GM12878 (cell line): ENCODE measurements at regions not wholly inside any gene's neighbourhood (a gene's known extent, or its start where the extent isn't known, plus 50 kb on each side); places are given as distances from the start of the nearest gene placed in this dataset.

ENCODE experiments used
- ATAC-seq: fragments of 200-7000 bp; cut with Tn5 transposase; 3 replicates; pipeline ENCODE4 v1.9.1; 2020; ENCODE audit warnings: mild to moderate bottlenecking, moderate library complexity
- BruUV-seq: library from RNA; stranded (reverse); fragments of 400-500 nt; replicated peaks from 2 replicates; lab custom pipeline; 2021; lab: Mats Ljungman, UMichigan
- CTCF ChIA-PET: fragments of 300-600 bp; sonication (Branson Sonifier 250); formaldehyde crosslinking; extraction: SDS; loops from one replicate; lab custom pipeline; 2021; ENCODE audit warnings: inconsistent platforms; lab: Yijun Ruan, JAX
- POLR2A ChIA-PET: fragments of 350-600 bp; formaldehyde crosslinking; extraction: SDS; loops from one replicate; lab custom pipeline; 2021; ENCODE audit warnings: inconsistent platforms; lab: Charles Lee
- RAD21 ChIA-PET: fragments of 300-600 bp; sonication (Branson Sonifier 250); formaldehyde crosslinking; loops from one replicate; lab custom pipeline; 2023; ENCODE audit warnings: antibody characterized with exemption; ENCODE audit not compliant: unreplicated experiment; lab: Charles Lee
- SMC1A ChIA-PET: fragments of 300-600 bp; sonication (Branson Sonifier 250); formaldehyde crosslinking; loops from one replicate; lab custom pipeline; 2023; ENCODE audit not compliant: unreplicated experiment, uncharacterized antibody; lab: Charles Lee
- DNase-seq: peaks from one replicate; pipeline ENCODE4 v3.0.0-alpha.2; 2011; ENCODE audit warnings: low read depth, low spot score
- FAIRE-seq: peaks from 3 replicates; lab custom pipeline; 2011; peaks lifted over from hg19 to GRCh38; lab: Jason Lieb, UNC
- H2AFZ ChIP-seq: 2 replicates; pipeline ENCODE4 v1.6.0; 2011; ENCODE audit warnings: low read depth, low read length, control low read depth; ENCODE audit not compliant: control insufficient read depth
- H3K27ac ChIP-seq: 2 replicates; pipeline ENCODE4 v1.5.1; 2011; ENCODE audit warnings: control low read depth; ENCODE audit not compliant: control insufficient read depth, insufficient read depth
- H3K27me3 ChIP-seq, 2 experiments: replicated peaks in 1 of 2; 2 replicates each; pipeline versions ENCODE4 v1.6.0 to v1.6.1; 2011; ENCODE audit warnings: low read length in 1 of 2; ENCODE audit not compliant: control insufficient read depth in 2 of 2, insufficient read depth in 2 of 2
- H3K36me3 ChIP-seq, 2 experiments: 2 replicates each; pipeline ENCODE4 v1.5.1; 2011; ENCODE audit warnings: low read length in 1 of 2; ENCODE audit not compliant: control insufficient read depth in 2 of 2, insufficient read depth in 2 of 2
- H3K4me1 ChIP-seq: 2 replicates; pipeline ENCODE4 v1.6.1; 2011; ENCODE audit warnings: mild to moderate bottlenecking, low read length, moderate library complexity, mixed read lengths; ENCODE audit not compliant: control insufficient read depth, insufficient read depth
- H3K4me2 ChIP-seq: 2 replicates; pipeline ENCODE4 v1.6.0; 2011; ENCODE audit warnings: control low read depth; ENCODE audit not compliant: control insufficient read depth, insufficient read depth
- H3K4me3 ChIP-seq: fragments of 200-600 bp; sonication (generic); 2 replicates; pipeline ENCODE4 v1.5.1; 2016
- H3K79me2 ChIP-seq: 2 replicates; pipeline ENCODE4 v1.6.0; 2011; ENCODE audit warnings: low read length; ENCODE audit not compliant: control insufficient read depth, insufficient read depth
- H3K9ac ChIP-seq: 2 replicates; pipeline ENCODE4 v1.8.0; 2011; ENCODE audit warnings: low read length, control low read depth, mixed read lengths; ENCODE audit not compliant: control insufficient read depth, insufficient read depth
- H3K9me3 ChIP-seq: replicated peaks from 3 replicates; pipeline ENCODE4 v1.5.1; 2011; ENCODE audit warnings: mild to moderate bottlenecking, low read length; ENCODE audit not compliant: control insufficient read depth, insufficient read depth
- H4K20me1 ChIP-seq: 2 replicates; pipeline ENCODE4 v1.6.0; 2011; ENCODE audit not compliant: control insufficient read depth, insufficient read depth
- ESRRA ChIP-seq: IDR thresholded peaks from 2 replicates; pipeline ENCODE4 v1.6.1; 2012; ENCODE audit warnings: mild to moderate bottlenecking, low read length, improper control_type of control experiment
- HDAC2 ChIP-seq: fragments of 200-600 bp; sonication (generic); IDR thresholded peaks from 2 replicates; pipeline ENCODE4 v1.6.1; 2017
- JUND ChIP-seq: IDR thresholded peaks from 2 replicates; pipeline ENCODE4 v1.6.1; 2012; ENCODE audit warnings: low read depth, mild to moderate bottlenecking, low read length, improper control_type of control experiment, moderate library complexity
- MEF2A ChIP-seq: IDR thresholded peaks from 2 replicates; pipeline ENCODE4 v1.6.1; 2011; ENCODE audit warnings: low read depth, mild to moderate bottlenecking, low read length, moderate library complexity; ENCODE audit not compliant: insufficient read depth
- MEF2B ChIP-seq: fragments of 450-650 bp; IDR thresholded peaks from 2 replicates; pipeline ENCODE4 v1.6.1; 2018; ENCODE audit warnings: mild to moderate bottlenecking, moderate library complexity; ENCODE audit not compliant: partially characterized antibody, poor library complexity, severe bottlenecking
- NBN ChIP-seq: fragments of 450-650 bp; IDR thresholded peaks from 2 replicates; pipeline ENCODE4 v1.6.1; 2016
- SMAD1 ChIP-seq: fragments of 450-650 bp; IDR thresholded peaks from 2 replicates; pipeline ENCODE4 v1.6.1; 2018; ENCODE audit warnings: mild to moderate bottlenecking, low read depth; ENCODE audit not compliant: partially characterized antibody
- ZNF274 ChIP-seq: IDR thresholded peaks from one replicate; pipeline ENCODE4 v1.8.0; 2011; ENCODE audit not compliant: insufficient read length, insufficient read depth
- WGBS: methylation state at CpG from one replicate; pipeline ENCODE4 v1.1.6; 2016; ENCODE audit warnings: low lambda C conversion rate; ENCODE audit not compliant: insufficient replicate concordance, insufficient coverage; ENCODE audit errors: missing lambda C conversion rate; 5-methylcytosine and 5-hydroxymethylcytosine counted together
- in situ Hi-C: fragments of 300-500 bp; cut with MboI; formaldehyde crosslinking; loops from 9 replicates; pipeline ENCODE4 v1.14.3; 2018; ENCODE audit warnings: mixed read lengths
- intact Hi-C: fragments of 100-400 bp; cut with micrococcal nuclease; formaldehyde crosslinking; loops from one replicate; pipeline ENCODE4 v1.14.2; 2022; ENCODE audit not compliant: unreplicated experiment
- TF ChIP-seq, protein P1 (sequence below): fragments of 150-350 bp; IDR thresholded peaks from 2 replicates; pipeline ENCODE4 v1.6.1; 2014; ENCODE audit warnings: mild to moderate bottlenecking, low read depth, low read length
- TF ChIP-seq, protein P2 (sequence below): fragments of 450-650 bp; IDR thresholded peaks from 2 replicates; pipeline ENCODE4 v1.6.1; 2018; ENCODE audit warnings: borderline replicate concordance, mild to moderate bottlenecking; ENCODE audit not compliant: partially characterized antibody

DNA sequence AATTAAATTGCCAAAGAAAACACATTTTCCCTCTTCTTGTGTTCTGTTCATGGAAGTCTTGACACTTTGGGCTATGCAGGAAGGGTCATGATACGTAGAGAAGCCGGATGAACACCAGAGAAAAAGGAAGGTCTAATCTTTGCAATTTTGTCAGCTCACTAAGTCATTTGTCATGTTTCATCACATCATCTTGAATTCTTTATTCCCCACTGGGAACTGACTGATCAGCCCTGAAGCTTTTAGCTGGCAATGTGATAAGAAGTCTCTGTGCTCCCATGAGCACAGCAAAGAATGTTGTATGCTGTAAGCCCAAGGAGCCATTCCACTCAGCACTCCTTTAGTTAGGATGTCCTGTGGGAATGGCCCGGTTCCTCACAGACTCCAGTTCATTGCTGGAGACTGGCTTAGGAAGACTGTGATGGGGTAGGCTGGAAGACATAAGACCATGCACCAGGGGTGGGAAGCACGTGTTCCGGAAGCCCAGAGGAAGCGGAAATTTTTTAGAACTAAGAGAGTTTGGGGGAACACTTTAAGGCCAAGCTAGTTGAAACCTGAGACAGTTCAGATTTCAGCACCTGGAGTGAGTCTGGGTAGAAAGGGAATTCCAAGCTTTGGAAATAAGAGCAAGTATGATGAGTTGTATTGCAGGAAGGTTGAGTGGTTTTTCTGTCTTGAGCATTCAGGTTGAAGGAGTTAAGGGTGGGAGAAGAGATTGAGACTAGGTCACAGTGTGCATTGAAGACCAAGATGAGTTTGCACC is 306.7 kb upstream of the MTNR1B start:
- no peaks in the 10 kb centered on the region for H3K4me1 ChIP-seq
- H4K20me1 ChIP-seq: no peaks in the 10 kb centered on the region
- ChIA-PET POLR2A (no interaction called here), CTCF (no interaction called here), SMC1A (no interaction called here), RAD21 (interaction anchor here (0.6 kb wide), 1 partner anchor 273 kb away, joined by 3 read pairs; no protein-coding TSS in a partner anchor)
- WGBS: 24% methylated on average over 6 of the region's 6 CpGs
- no peak overlapping the region for H3K4me3 ChIP-seq
- BruUV-seq: no TSS peak
- no peak for ATAC-seq
- H3K27ac ChIP-seq: no peak overlapping the region
- DNase-seq: no peak
- FAIRE-seq: no peak
- no peaks in the 10 kb centered on the region for H3K36me3 ChIP-seq
- H3K9ac ChIP-seq: no peak overlapping the region
- intact Hi-C loops (no loop called here), in situ Hi-C loops (no loop called here)
- TF ChIP-seq HDAC2 (no peak), ZNF274 (no peak), NBN (no peak), SMAD1 (no peak), MEF2A (no peak), MEF2B (no peak), ESRRA (no peak), JUND (no peak)
- TF ChIP-seq, protein P1, sequence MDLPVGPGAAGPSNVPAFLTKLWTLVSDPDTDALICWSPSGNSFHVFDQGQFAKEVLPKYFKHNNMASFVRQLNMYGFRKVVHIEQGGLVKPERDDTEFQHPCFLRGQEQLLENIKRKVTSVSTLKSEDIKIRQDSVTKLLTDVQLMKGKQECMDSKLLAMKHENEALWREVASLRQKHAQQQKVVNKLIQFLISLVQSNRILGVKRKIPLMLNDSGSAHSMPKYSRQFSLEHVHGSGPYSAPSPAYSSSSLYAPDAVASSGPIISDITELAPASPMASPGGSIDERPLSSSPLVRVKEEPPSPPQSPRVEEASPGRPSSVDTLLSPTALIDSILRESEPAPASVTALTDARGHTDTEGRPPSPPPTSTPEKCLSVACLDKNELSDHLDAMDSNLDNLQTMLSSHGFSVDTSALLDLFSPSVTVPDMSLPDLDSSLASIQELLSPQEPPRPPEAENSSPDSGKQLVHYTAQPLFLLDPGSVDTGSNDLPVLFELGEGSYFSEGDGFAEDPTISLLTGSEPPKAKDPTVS: no peak
- TF ChIP-seq, protein P2, sequence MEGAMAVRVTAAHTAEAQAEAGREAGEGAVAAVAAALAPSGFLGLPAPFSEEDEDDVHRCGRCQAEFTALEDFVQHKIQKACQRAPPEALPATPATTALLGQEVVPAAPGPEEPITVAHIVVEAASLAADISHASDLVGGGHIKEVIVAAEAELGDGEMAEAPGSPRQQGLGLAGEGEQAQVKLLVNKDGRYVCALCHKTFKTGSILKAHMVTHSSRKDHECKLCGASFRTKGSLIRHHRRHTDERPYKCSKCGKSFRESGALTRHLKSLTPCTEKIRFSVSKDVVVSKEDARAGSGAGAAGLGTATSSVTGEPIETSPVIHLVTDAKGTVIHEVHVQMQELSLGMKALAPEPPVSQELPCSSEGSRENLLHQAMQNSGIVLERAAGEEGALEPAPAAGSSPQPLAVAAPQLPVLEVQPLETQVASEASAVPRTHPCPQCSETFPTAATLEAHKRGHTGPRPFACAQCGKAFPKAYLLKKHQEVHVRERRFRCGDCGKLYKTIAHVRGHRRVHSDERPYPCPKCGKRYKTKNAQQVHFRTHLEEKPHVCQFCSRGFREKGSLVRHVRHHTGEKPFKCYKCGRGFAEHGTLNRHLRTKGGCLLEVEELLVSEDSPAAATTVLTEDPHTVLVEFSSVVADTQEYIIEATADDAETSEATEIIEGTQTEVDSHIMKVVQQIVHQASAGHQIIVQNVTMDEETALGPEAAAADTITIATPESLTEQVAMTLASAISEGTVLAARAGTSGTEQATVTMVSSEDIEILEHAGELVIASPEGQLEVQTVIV: no peak
- H3K79me2 ChIP-seq: no peaks in the 10 kb centered on the region
- H3K9me3 ChIP-seq: no peaks in the 10 kb centered on the region
- H3K4me2 ChIP-seq: no peak overlapping the region
- no peak overlapping the region for H2AFZ ChIP-seq
- H3K27me3 ChIP-seq: no peaks in the 10 kb centered on the region
